ENCODE measurements at regions not wholly inside any gene's neighbourhood (a gene's known extent, or its start where the extent isn't known, plus 50 kb on each side); places are given as distances from the start of the nearest gene placed in this dataset.

DNA sequence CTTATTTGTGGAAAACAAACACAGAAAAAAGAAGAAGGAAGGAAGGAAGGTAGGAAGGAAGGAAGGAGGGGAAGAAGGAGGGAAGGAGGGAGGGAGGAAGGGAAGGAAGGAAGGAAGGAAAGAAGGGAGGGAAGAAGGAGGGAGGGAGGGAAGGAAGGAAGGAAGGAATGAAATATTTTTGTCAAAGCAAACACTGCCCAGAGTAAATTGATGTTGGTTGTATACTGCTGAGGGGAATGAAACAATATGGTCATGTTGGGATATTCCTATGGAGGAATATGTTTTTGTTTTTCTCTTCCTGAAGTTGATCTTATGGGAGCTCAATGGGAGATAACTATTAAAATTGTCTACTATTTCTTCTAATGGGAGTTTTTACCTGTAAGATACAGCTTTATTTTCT is 717.5 kb upstream of the LRFN5 start:
- no peaks in the 10 kb centered on the region for H3K9me3 ChIP-seq
- intact Hi-C loops (cut with DNase I) = no loop called here

DNA sequence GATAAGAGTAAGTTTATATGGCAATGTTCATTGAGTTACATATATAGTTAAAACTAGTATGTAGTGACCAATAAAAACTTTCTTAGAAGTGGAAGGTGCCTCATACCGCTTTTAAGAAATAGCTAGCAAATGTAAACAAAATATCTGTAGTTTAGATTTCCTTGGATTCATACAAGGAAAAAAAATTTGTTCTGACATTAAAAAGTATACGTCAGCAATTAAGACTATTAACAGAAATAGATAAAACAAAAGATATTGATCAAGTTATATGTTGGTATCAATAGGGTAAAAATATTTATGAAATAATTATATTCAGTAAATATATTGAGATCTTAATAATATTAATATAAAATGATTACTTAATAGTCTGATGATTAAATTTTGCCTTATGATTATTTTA is 718.8 kb upstream of the LRFN5 start:
- no peaks in the 10 kb centered on the region for H3K9me3 ChIP-seq

More for the DNA sequence above, 717.5 kb upstream of the LRFN5 start:
- H3K36me3 ChIP-seq = no peaks in the 10 kb centered on the region
- no peak overlapping the region for H3K27ac ChIP-seq
- H3K4me3 ChIP-seq = no peak overlapping the region
- no peak for DNase-seq (ENCODE audit: extremely low spot score in 2 of 2)
- no peaks in the 10 kb centered on the region for H3K4me1 ChIP-seq
- no peaks in the 10 kb centered on the region for H3K27me3 ChIP-seq
- TF ChIP-seq, protein P1, sequence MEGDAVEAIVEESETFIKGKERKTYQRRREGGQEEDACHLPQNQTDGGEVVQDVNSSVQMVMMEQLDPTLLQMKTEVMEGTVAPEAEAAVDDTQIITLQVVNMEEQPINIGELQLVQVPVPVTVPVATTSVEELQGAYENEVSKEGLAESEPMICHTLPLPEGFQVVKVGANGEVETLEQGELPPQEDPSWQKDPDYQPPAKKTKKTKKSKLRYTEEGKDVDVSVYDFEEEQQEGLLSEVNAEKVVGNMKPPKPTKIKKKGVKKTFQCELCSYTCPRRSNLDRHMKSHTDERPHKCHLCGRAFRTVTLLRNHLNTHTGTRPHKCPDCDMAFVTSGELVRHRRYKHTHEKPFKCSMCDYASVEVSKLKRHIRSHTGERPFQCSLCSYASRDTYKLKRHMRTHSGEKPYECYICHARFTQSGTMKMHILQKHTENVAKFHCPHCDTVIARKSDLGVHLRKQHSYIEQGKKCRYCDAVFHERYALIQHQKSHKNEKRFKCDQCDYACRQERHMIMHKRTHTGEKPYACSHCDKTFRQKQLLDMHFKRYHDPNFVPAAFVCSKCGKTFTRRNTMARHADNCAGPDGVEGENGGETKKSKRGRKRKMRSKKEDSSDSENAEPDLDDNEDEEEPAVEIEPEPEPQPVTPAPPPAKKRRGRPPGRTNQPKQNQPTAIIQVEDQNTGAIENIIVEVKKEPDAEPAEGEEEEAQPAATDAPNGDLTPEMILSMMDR (IDR thresholded peaks at IDR 0.05) = no peak
- no peak for TF ChIP-seq POLR2AphosphoS5 (IDR thresholded peaks at IDR 0.05; ENCODE audit: insufficient read depth in 1 of 2, low read depth in 1 of 2)
- TF ChIP-seq POLR2A (IDR thresholded peaks at IDR 0.05) = no peak

DNA sequence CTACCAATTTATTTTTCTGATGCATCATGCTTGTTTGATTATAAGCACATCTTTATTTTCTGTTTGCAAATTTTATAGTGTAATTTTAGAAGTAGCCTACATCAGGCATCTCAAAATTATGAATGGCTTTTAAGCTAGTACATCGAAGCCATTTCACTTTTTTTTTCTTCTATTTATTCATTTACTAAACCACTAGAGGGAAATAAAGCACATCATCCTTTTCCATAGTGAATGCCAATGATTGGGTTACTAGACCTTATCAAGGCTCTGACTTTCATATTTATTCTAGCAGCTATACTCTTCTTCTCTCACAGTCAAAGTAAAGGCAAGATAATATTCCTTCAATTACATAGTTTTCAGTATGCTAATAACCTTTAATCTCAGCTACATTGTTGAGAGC is 736.4 kb upstream of the LRFN5 start:
- Histone ChIP-seq H3K9me3 (no peaks in the 10 kb centered on the region), H3K27ac (no peak overlapping the region), H3K27me3 (no peaks in the 10 kb centered on the region), H3K4me1 (no peaks in the 10 kb centered on the region), H3K36me3 (no peaks in the 10 kb centered on the region), H3K4me3 (no peak overlapping the region)
- DNase-seq (ENCODE audit: extremely low spot score in 2 of 2) = no peak
- TF ChIP-seq POLR2A (IDR thresholded peaks at IDR 0.05) (no peak), POLR2AphosphoS5 (IDR thresholded peaks at IDR 0.05; ENCODE audit: insufficient read depth in 1 of 2, low read depth in 1 of 2) (no peak)
- TF ChIP-seq, protein P1 (IDR thresholded peaks at IDR 0.05) = no peak
- intact Hi-C loops (cut with DNase I) = no loop called here

More for the DNA sequence above, 718.8 kb upstream of the LRFN5 start:
- H3K27ac ChIP-seq = no peak overlapping the region
- H3K4me3 ChIP-seq = no peak overlapping the region
- H3K4me1 ChIP-seq = no peaks in the 10 kb centered on the region
- TF ChIP-seq POLR2A (IDR thresholded peaks at IDR 0.05) (no peak), POLR2AphosphoS5 (IDR thresholded peaks at IDR 0.05; ENCODE audit: insufficient read depth in 1 of 2, low read depth in 1 of 2) (no peak)
- TF ChIP-seq, protein P1 (IDR thresholded peaks at IDR 0.05) = no peak
- no peaks in the 10 kb centered on the region for H3K27me3 ChIP-seq
- intact Hi-C loops (cut with DNase I) = no loop called here
- DNase-seq (ENCODE audit: extremely low spot score in 2 of 2) = no peak
- no peaks in the 10 kb centered on the region for H3K36me3 ChIP-seq

DNA sequence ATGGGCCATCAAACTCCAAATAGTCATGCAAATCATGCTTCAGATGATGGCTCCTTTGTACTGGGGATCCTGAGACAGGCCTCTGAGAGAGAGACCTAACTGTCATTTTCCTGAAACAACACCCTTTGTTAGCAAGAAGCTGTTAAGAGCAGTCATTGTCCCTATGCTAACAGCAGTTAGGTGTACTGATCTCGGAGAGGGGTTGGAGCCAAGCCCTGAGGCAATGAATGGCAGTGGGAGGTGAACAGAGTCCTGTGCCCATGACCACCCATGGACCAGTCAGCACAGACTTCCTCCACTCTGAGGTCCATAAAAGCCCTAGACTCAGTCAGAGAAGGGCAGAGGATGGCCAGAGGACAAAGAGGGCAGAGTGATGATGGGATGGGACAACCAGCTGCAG is 747.6 kb upstream of the LRFN5 start:
- intact Hi-C loops (cut with DNase I) = no loop called here
- DNase-seq (ENCODE audit: extremely low spot score in 2 of 2) = no peak
- Histone ChIP-seq H3K27ac (no peak overlapping the region), H3K27me3 (no peaks in the 10 kb centered on the region), H3K4me3 (no peak overlapping the region), H3K4me1 (no peaks in the 10 kb centered on the region), H3K9me3 (no peaks in the 10 kb centered on the region), H3K36me3 (no peaks in the 10 kb centered on the region)
- no peak for TF ChIP-seq POLR2AphosphoS5 (IDR thresholded peaks at IDR 0.05; ENCODE audit: insufficient read depth in 1 of 2, low read depth in 1 of 2)
- no peak for TF ChIP-seq POLR2A (IDR thresholded peaks at IDR 0.05)
- TF ChIP-seq, protein P1 (IDR thresholded peaks at IDR 0.05) = no peak

DNA sequence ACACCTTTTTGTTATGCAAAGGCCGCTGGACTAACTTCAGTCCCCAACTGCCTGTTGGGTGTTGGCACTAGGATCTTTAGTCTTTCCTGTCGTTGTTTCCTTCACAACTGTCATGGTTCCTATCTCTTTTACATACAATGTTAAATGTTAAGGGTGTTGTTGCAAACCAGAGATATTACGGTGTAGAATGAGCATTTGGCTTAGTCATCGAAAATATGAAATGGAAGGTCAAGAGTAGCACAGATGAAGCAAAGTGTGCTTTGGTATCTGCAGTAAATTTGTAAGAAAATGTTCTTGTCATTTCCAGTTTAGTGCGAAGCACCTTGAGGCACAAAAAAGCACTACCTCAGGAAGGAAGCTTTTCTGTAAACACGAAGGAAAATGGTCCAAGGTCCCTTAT is 751.3 kb upstream of the LRFN5 start:
- Histone ChIP-seq H3K4me3 (no peak overlapping the region), H3K27ac (no peak overlapping the region), H3K27me3 (no peaks in the 10 kb centered on the region), H3K4me1 (no peaks in the 10 kb centered on the region), H3K36me3 (no peaks in the 10 kb centered on the region), H3K9me3 (no peaks in the 10 kb centered on the region)
- DNase-seq (ENCODE audit: extremely low spot score in 2 of 2) = no peak
- TF ChIP-seq POLR2A (IDR thresholded peaks at IDR 0.05) (no peak), POLR2AphosphoS5 (IDR thresholded peaks at IDR 0.05; ENCODE audit: insufficient read depth in 1 of 2, low read depth in 1 of 2) (no peak)
- TF ChIP-seq, protein P1 (IDR thresholded peaks at IDR 0.05) = no peak
- intact Hi-C loops (cut with DNase I) = no loop called here
